ENCODE measurements at regions not wholly inside any gene's neighbourhood (a gene's known extent, or its start where the extent isn't known, plus 50 kb on each side); places are given as distances from the start of the nearest gene placed in this dataset.

- TF ChIP-seq POLR2AphosphoS5 (IDR thresholded peaks at IDR 0.05) (no peak), EP300 (IDR thresholded peaks at IDR 0.05) (no peak)
Observed at GRCh38 chr2:194927489-194927888, 729.5 kb upstream of the SLC39A10 start.

Measured in sigmoid colon (tissue), 4 donors.